Activated CD8-positive, alpha-beta memory T cell treated with anti-CD3 and anti-CD28 coated beads, Interleukin-2, amount 10 ng/mL, durations not matched to agents 7 days and 5 days (primary cell): ENCODE measurements at regions not wholly inside any gene's neighbourhood (a gene's known extent, or its start where the extent isn't known, plus 50 kb on each side); places are given as distances from the start of the nearest gene placed in this dataset.
"Not testable (repeated sequence)": the region's sequence is repeated elsewhere in the genome, so short reads cannot be mapped to it uniquely, and the experiment has no call there.

Experiments used
- ATAC-seq: fragments of 150-1000 bp; cut with Tn5 transposase; one replicate; pipeline ENCODE4 v1.10.0; 2021; ENCODE audit warnings: moderate library complexity
- CTCF ChIA-PET: fragments of 350-600 bp; sonication (Branson Sonifier 250); formaldehyde crosslinking; loops from one replicate; lab custom pipeline; 2021; ENCODE audit warnings: antibody characterized with exemption; lab: Charles Lee
- DNase-seq: peaks from one replicate; pipeline ENCODE4 v3.0.0-alpha.2; 2020
- H3K27ac Mint-ChIP-seq: one replicate; pipeline ENCODE4 v1.8.0; 2021; ENCODE audit warnings: mild to moderate bottlenecking, mixed read lengths
- H3K27me3 Mint-ChIP-seq: one replicate; pipeline ENCODE4 v1.8.0; 2021; ENCODE audit warnings: mixed read lengths
- H3K36me3 Mint-ChIP-seq: one replicate; pipeline ENCODE4 v1.8.0; 2021; ENCODE audit warnings: mild to moderate bottlenecking, mixed read lengths
- H3K4me1 Mint-ChIP-seq: one replicate; pipeline ENCODE4 v1.8.0; 2021; ENCODE audit warnings: mixed read lengths
- H3K4me3 Mint-ChIP-seq: one replicate; pipeline ENCODE4 v1.8.0; 2021; ENCODE audit warnings: mild to moderate bottlenecking, moderate library complexity, mixed read lengths
- H3K9me3 Mint-ChIP-seq: one replicate; pipeline ENCODE4 v1.8.0; 2022; ENCODE audit warnings: low read depth, mixed read lengths

GRCh38 chr2:123656590-123656989 is 368.5 kb upstream of the CNTNAP5 start:
- Mint-ChIP-seq H3K27me3 (no peaks in the 10 kb centered on the region), H3K9me3 (peaks cover 24% of the 10 kb centered on the region), H3K27ac (no peak overlapping the region), H3K4me1 (no peaks in the 10 kb centered on the region), H3K36me3 (no peaks in the 10 kb centered on the region), H3K4me3 (no peak overlapping the region)
- ATAC-seq (no peak), DNase-seq (no peak)
- CTCF ChIA-PET, result no interaction called here

GRCh38 chr2:123659120-123659519 is 366.0 kb upstream of the CNTNAP5 start:
- CTCF ChIA-PET, result no interaction called here
- H3K27ac Mint-ChIP-seq, result no peak overlapping the region
- ATAC-seq, result no peak
- peaks cover 23% of the 10 kb centered on the region for H3K9me3 Mint-ChIP-seq
- H3K36me3 Mint-ChIP-seq, result no peaks in the 10 kb centered on the region
- H3K4me3 Mint-ChIP-seq, result no peak overlapping the region
- H3K4me1 Mint-ChIP-seq, result no peaks in the 10 kb centered on the region
- H3K27me3 Mint-ChIP-seq, result no peaks in the 10 kb centered on the region
- no peak for DNase-seq

- ATAC-seq, result no peak
- CTCF ChIA-PET, result no interaction called here
These were observed 354.8 kb upstream of the CNTNAP5 start for GRCh38 chr2:123670286-123670685.

DNA sequence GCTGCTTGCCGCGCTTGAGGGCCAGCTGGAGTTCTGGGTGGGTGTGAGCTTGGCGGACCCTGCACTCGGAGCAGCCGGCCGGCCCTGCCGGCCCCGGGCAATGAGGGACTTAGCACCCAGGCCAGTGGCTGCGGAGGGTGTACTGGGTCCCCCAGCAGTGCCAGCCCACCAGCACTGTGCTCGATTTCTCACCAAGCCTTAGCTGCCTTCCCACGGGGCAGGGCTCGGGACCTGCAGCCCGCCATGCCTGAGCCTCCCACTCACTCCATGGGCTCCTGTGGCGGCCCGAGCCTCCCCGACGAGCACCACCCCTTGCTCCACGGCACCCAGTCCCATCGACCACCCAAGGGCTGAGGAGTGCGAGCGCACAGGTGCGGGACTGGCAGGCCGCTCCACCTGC is 341.3 kb upstream of the CNTNAP5 start:
- H3K4me3 Mint-ChIP-seq, H3K27me3 Mint-ChIP-seq, H3K27ac Mint-ChIP-seq, DNase-seq, H3K36me3 Mint-ChIP-seq, ATAC-seq, H3K4me1 Mint-ChIP-seq, CTCF ChIA-PET: not testable (repeated sequence)
- peaks cover 21% of the 10 kb centered on the region for H3K9me3 Mint-ChIP-seq

More at GRCh38 chr2:123670286-123670685, 354.8 kb upstream of the CNTNAP5 start:
- Mint-ChIP-seq H3K9me3 (peaks cover 8% of the 10 kb centered on the region), H3K36me3 (no peaks in the 10 kb centered on the region), H3K4me3 (no peak overlapping the region), H3K27me3 (no peaks in the 10 kb centered on the region), H3K4me1 (no peaks in the 10 kb centered on the region), H3K27ac (no peak overlapping the region)
- DNase-seq, result no peak

DNA sequence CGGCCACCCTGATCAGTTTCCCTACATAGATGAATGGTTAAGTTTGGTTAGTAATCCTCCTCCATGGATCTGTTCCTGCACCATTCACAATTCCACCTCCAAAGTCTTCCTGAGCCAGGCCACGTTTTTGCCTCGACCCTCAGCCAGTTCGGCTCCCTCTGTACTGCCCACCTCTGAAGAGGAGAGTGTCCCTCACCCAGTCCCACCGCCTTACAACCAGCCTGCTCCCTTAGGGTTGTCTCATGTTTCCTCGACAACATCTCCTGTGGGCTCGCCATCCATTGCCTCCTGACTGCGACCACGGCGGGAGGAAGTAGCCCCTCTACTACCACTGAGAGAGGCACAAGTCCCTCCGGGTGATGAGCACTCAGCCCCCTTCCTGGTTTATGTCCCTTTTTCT is 338.0 kb upstream of the CNTNAP5 start:
- H3K4me3 Mint-ChIP-seq, result no peak overlapping the region
- peaks cover 18% of the 10 kb centered on the region for H3K9me3 Mint-ChIP-seq

GRCh38 chr2:123688231-123688940 is 336.7 kb upstream of the CNTNAP5 start:
- Mint-ChIP-seq H3K4me1 (no peaks in the 10 kb centered on the region), H3K27ac (no peak overlapping the region), H3K36me3 (no peaks in the 10 kb centered on the region), H3K4me3 (no peak overlapping the region), H3K27me3 (no peaks in the 10 kb centered on the region), H3K9me3 (peaks cover 14% of the 10 kb centered on the region)
- DNase-seq (no peak), ATAC-seq (no peak)
- CTCF ChIA-PET, result interaction anchor here (0.6 kb wide), 1 partner anchor 22 kb away, joined by 3 read pairs; no protein-coding TSS in a partner anchor

More for the DNA sequence above, 338.0 kb upstream of the CNTNAP5 start:
- no peaks in the 10 kb centered on the region for H3K36me3 Mint-ChIP-seq
- ATAC-seq (no peak), DNase-seq (no peak)
- CTCF ChIA-PET, result no interaction called here
- H3K27me3 Mint-ChIP-seq, result no peaks in the 10 kb centered on the region
- H3K4me1 Mint-ChIP-seq, result no peaks in the 10 kb centered on the region
- H3K27ac Mint-ChIP-seq, result no peak overlapping the region

GRCh38 chr2:123692121-123692520 is 333.0 kb upstream of the CNTNAP5 start:
- Mint-ChIP-seq H3K4me1 (no peaks in the 10 kb centered on the region), H3K36me3 (no peaks in the 10 kb centered on the region), H3K9me3 (peaks cover 14% of the 10 kb centered on the region), H3K27me3 (no peaks in the 10 kb centered on the region), H3K27ac (no peak overlapping the region), H3K4me3 (no peak overlapping the region)
- ATAC-seq, result no peak
- CTCF ChIA-PET, result no interaction called here
- DNase-seq, result no peak

DNA sequence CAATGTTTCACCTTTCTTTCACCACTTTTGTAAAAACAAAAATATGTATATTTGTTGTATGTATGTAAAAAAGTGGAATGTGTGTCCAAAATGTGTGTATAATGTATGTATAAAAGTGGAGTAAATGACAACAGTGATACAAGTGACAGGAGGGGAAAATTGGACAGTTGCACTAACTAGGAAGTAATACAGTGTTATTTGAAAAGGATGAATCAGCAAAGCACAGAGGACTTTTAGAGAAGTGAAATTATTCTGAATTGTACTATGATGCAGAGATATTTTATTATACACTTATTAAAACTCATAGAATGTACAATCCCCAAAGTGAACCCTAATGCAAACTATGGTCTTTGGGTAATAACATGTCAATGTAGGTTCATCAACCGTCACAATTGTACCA is 331.3 kb upstream of the CNTNAP5 start:
- Mint-ChIP-seq H3K36me3 (no peaks in the 10 kb centered on the region), H3K9me3 (peaks cover 8% of the 10 kb centered on the region), H3K27ac (no peak overlapping the region), H3K27me3 (no peaks in the 10 kb centered on the region), H3K4me3 (no peak overlapping the region), H3K4me1 (no peaks in the 10 kb centered on the region)
- CTCF ChIA-PET, result no interaction called here
- DNase-seq (no peak), ATAC-seq (no peak)

- no peak overlapping the region for H3K27ac Mint-ChIP-seq
- H3K4me1 Mint-ChIP-seq, result no peaks in the 10 kb centered on the region
- CTCF ChIA-PET, result no interaction called here
- no peak overlapping the region for H3K4me3 Mint-ChIP-seq
- ATAC-seq (no peak), DNase-seq (no peak)
- H3K36me3 Mint-ChIP-seq, result no peaks in the 10 kb centered on the region
- H3K9me3 Mint-ChIP-seq, result peaks cover 8% of the 10 kb centered on the region
- no peaks in the 10 kb centered on the region for H3K27me3 Mint-ChIP-seq
These were observed 329.7 kb upstream of the CNTNAP5 start for GRCh38 chr2:123695426-123695825.

- CTCF ChIA-PET, result no interaction called here
- Mint-ChIP-seq H3K4me1 (no peaks in the 10 kb centered on the region), H3K27ac (no peak overlapping the region), H3K36me3 (no peaks in the 10 kb centered on the region), H3K27me3 (no peaks in the 10 kb centered on the region), H3K9me3 (peaks cover 8% of the 10 kb centered on the region), H3K4me3 (no peak overlapping the region)
- no peak for ATAC-seq
- no peak for DNase-seq
These were observed 329.1 kb upstream of the CNTNAP5 start for GRCh38 chr2:123696021-123696420.

GRCh38 chr2:123696799-123697410 is 328.2 kb upstream of the CNTNAP5 start:
- Mint-ChIP-seq H3K27ac (no peak overlapping the region), H3K4me3 (no peak overlapping the region), H3K27me3 (no peaks in the 10 kb centered on the region), H3K4me1 (no peaks in the 10 kb centered on the region), H3K36me3 (no peaks in the 10 kb centered on the region), H3K9me3 (peaks cover 7% of the 10 kb centered on the region)
- no peak for ATAC-seq
- DNase-seq, result no peak
- CTCF ChIA-PET, result no interaction called here

DNA sequence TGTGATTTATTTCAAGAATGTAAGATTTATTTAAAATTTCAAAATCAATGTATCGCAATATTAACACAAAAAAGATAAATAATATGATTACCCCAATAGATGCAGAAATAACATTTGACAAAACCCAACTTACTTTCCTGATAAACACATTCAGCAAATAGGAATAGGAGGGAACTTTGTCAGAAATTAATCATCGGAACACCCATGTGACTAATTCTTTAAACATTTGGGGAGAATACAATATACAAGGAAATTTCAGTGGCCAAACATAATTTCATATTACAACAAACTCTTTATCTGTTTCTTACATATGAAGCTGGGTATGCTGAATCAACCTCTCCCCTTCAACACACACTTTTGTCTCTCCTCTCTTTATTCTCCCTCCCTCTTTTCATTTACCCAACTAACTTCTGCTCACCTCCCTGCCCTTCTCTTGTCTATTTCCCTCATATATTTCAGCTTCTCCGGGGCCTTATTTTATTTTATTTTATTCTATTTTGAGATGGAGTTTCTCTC is 309.6 kb upstream of the CNTNAP5 start:
- H3K4me3 Mint-ChIP-seq, result no peak overlapping the region
- no peaks in the 10 kb centered on the region for H3K27me3 Mint-ChIP-seq
- CTCF ChIA-PET, result no interaction called here
- H3K9me3 Mint-ChIP-seq, result peaks cover 4% of the 10 kb centered on the region
- no peak overlapping the region for H3K27ac Mint-ChIP-seq
- H3K36me3 Mint-ChIP-seq, result no peaks in the 10 kb centered on the region
- DNase-seq, result no peak
- H3K4me1 Mint-ChIP-seq, result no peaks in the 10 kb centered on the region
- ATAC-seq, result no peak

- Mint-ChIP-seq H3K27ac (no peak overlapping the region), H3K4me1 (no peaks in the 10 kb centered on the region), H3K27me3 (no peaks in the 10 kb centered on the region), H3K4me3 (no peak overlapping the region), H3K9me3 (peaks cover 4% of the 10 kb centered on the region), H3K36me3 (no peaks in the 10 kb centered on the region)
- ATAC-seq (no peak), DNase-seq (no peak)
- CTCF ChIA-PET, result no interaction called here
These were observed 307.3 kb upstream of the CNTNAP5 start for GRCh38 chr2:123717636-123718334.

GRCh38 chr2:123720760-123721159 is 304.3 kb upstream of the CNTNAP5 start:
- ATAC-seq (no peak), DNase-seq (no peak)
- H3K4me3 Mint-ChIP-seq, result no peak overlapping the region
- H3K27ac Mint-ChIP-seq, result no peak overlapping the region
- no peaks in the 10 kb centered on the region for H3K4me1 Mint-ChIP-seq
- H3K9me3 Mint-ChIP-seq, result peaks cover 4% of the 10 kb centered on the region
- no peaks in the 10 kb centered on the region for H3K27me3 Mint-ChIP-seq
- CTCF ChIA-PET, result no interaction called here
- H3K36me3 Mint-ChIP-seq, result no peaks in the 10 kb centered on the region
